Limb (tissue), 2 donors: ENCODE measurements at regions not wholly inside any gene's neighbourhood (a gene's known extent, or its start where the extent isn't known, plus 50 kb on each side); places are given as distances from the start of the nearest gene placed in this dataset.

ENCODE experiments used
- DNase-seq, 2 donors: peaks; one replicate each; pipeline ENCODE4 v3.0.0-alpha.2; 2016; ENCODE audit errors: extremely low spot score in 2 of 2

- no peak for DNase-seq
Observed at GRCh38 chr15:35852818-35853624, 307.1 kb upstream of the DPH6 start.

DNA sequence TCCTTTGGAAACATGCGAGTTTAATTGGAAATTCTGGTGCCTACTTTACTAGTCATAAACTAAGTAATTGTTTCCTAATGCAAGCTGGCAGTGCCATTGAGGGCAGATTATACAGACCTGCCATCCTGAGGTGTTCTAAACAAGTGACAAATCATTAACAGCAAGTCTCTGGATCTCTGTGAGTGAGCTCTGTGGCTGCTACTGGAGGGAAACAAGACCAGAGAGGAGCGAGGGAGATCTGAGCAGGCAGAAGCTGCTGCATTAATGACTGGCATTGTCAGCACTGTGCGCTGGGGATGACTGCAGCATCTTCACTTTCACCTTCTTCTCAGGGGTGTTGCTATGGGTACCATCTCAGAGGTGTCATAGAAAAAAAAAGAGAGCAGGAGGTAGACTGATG is 308.4 kb upstream of the DPH6 start:
- no peak for DNase-seq

GRCh38 chr15:35857567-35858226 is 311.7 kb upstream of the DPH6 start:
- DNase-seq = no peak

DNA sequence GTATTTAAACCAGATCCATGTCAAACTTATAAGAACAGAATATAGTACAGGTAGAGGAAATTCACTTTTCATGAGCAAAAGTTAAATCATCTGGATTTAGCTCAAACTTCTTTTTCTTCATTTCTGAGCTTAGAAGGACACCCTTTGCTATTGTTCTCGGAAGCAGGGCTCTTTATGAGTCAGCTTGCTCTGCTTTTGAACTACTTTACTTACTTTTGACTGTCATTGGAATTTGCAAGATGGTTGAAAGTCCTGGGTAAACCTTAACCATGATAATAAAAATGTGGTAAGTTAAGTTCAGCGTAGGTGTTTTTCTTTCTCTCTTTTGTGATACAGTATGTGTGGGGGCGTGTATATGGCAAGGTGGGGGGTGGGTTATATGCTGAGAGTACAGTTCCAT is 312.7 kb upstream of the DPH6 start:
- DNase-seq = no peak

- DNase-seq = no peak
Observed at GRCh38 chr15:35863655-35864054, 317.7 kb upstream of the DPH6 start.

- no peak for DNase-seq
Observed at GRCh38 chr15:35867356-35867755, 321.4 kb upstream of the DPH6 start.

GRCh38 chr15:35871282-35871681 is 325.3 kb upstream of the DPH6 start:
- DNase-seq = no peak

DNA sequence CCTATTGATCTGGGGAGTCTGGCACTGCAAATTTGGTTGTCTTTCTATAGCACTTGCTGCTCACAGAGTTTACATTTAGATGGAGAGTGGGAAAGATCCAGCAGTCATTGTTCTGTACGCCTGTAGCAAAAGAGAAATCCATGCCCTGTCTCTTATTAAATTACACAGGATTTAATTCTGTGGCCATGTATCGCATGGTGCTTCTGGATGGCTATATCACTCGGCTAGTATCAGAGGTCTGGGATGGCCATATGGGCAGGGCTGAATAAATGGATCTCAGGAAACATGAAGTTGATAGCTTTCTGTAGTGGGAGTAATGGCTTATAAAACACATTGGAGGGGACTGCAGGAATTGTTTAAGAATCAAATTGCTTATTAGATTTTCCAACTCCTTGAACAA is 325.8 kb upstream of the DPH6 start:
- no peak for DNase-seq

GRCh38 chr15:35872577-35872976 is 326.6 kb upstream of the DPH6 start:
- no peak for DNase-seq

- no peak for DNase-seq
Observed at GRCh38 chr15:35874260-35874905, 328.4 kb upstream of the DPH6 start.

DNA sequence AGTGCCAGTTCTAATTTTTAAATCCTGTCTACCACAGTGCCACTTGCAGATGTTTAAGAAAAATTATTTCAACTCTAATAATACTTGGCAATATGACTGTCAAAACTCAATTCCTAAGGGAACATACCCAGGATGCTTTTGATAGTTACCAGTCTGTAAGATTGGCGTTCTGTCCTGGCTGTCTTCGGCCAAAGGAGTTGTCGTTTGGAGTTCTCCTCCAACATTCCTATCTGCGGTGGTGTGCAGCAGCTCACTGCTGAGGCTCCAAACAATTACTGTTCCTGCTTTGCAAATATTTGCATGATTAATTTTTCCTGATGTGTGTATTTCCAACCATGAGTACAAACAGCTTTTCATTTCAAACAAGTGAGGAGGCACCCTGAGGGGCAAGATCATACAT is 330.8 kb upstream of the DPH6 start:
- no peak for DNase-seq

DNA sequence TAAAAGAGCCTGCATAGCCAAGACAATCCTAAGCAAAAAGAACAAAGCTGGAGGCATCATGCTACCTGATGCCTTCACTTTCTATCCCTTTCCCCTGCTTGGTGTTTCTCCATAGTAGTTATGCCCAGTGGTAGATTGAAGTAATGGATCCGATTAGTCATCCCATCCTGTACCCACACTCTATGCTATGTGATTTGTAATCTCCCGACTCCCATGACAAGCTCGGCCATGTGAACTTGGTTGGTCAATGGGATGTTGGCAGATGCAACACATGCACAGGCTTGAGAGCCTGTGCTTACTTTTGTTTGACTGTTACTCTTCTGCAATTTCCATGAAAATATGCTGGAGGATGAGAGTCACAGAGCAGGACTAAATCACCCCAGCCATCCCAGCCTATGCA is 334.9 kb upstream of the DPH6 start:
- no peak for DNase-seq

DNA sequence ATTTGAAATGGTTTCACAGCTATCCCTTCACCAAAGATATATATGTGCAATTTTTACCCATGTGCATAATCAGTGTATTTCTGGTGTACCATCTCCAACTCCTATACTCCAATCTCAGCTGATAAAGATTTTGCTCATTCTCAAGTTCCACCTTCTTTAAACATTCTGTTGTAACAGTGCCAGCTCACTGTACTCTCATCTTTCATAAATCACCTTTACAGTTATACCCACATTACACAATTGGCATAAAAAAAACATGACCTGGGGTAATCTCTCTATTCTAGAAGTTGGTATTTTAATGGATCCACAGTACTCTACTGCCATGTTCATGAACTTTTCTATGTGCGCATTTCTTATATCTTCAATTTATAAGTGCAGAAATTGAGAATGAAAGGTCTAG is 339.9 kb upstream of the DPH6 start:
- no peak for DNase-seq

DNA sequence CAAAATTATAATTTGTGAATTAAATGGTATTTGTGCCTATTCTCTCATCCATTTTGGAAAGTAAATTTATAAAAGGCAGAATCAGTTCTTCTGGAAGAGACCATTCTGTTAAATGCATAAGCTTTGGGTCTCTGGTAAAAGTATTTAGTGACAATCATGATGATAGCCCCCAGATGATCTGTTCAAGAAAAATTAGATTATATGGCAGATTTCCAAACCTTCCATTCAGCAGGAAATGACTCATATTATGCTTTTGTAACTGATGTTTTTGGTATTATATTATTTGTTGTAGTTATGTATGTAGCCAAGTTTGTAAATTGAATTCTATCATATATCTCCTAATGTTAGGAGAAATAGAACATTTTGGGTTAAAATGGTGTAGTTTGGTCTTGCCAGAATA is 340.8 kb upstream of the DPH6 start:
- peak in 1 of 2 donors; percentile 18 for DNase-seq

DNA sequence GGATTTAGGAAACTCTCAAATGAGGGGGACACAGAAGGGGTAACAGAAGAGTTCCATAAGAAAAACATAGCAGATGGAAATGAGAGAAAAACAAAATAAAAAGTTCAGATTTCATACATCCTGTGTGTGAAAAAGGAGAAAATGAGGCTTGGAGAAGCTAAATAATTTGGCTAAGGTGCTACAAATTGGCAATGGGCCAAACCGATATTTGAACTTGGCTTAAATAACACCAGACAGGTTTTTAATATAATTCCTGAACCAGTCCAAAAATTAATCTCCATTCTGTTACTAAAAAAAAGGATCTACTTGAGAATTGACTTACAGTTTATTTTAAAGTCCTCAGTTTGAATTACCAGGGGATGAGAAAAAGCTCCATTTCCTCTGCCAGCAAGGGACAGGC is 342.9 kb upstream of the DPH6 start:
- no peak for DNase-seq

- peak in 1 of 2 donors; percentile 21 for DNase-seq
Observed at GRCh38 chr15:35907511-35907910, 361.5 kb upstream of the DPH6 start.

- DNase-seq = no peak
Observed at GRCh38 chr15:35909414-35909813, 363.4 kb upstream of the DPH6 start.

DNA sequence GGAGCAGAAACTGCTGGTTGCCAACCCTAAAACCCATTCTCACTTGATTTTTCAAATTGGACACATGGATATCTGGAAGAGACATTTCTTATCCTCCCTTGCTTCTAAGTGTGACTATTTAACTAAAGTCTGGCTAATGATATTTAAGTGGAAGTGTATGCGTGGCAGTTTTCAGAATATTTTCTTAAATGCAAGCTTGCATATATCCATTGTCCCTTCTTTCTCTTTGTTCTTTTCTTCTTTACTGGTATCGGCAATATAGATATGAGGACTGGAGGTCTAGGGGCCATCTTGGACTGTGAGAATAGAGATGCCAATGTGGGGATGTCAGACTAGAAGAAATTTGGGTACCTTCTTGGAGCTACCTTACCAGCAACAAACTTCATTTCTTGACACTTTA is 364.3 kb upstream of the DPH6 start:
- DNase-seq = no peak

DNA sequence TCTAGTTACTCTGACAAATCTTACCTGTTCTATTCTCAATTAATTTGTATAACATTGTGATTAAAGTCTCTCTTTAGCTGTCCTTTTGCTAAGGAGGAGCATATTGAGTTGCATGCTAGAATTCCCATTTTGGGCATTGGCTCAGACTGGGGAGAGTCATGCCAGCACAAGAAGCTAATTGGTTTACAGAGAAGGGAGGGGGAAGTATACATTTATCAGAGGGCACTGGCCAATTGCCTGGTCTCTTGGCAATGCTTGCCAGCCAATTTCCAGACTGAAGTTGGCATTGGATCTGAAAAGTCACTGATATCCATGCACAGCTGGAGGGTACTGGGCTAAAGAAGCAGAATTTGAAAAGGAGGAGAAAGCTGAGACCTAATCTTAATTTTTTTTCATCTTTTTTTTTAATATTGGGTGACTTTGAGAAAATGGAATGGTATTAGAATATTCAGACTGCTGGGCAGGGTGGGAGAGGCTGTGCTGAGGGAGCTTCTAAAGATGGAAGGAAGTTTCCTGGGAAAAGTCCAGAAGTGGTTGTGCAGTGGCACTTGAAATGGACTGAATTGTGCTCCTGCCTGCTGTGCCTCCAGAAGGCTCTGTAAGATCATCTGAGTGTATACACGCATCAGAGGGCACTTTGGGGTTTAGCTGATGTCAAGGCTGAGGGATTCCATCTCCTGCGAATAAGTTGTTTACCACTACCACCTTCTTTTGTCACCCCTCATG is 365.2 kb upstream of the DPH6 start:
- peak in 1 of 2 donors; percentile 32 for DNase-seq

GRCh38 chr15:35912196-35912595 is 366.2 kb upstream of the DPH6 start:
- DNase-seq = no peak

- DNase-seq = no peak
Observed at GRCh38 chr15:35914573-35914972, 368.6 kb upstream of the DPH6 start.

- DNase-seq = peak in 1 of 2 donors; percentile 64
Observed at GRCh38 chr15:35921046-35921445, 375.1 kb upstream of the DPH6 start.
